ENCODE measurements at regions not wholly inside any gene's neighbourhood (a gene's known extent, or its start where the extent isn't known, plus 50 kb on each side); places are given as distances from the start of the nearest gene placed in this dataset.

- H3K27me3 Mint-ChIP-seq (ENCODE audit: low read depth) = peaks cover 3% of the 10 kb centered on the region
- no peak for DNase-seq (ENCODE audit: low spot score)
- peaks cover 55% of the 10 kb centered on the region for H3K4me1 Mint-ChIP-seq (ENCODE audit: low read depth)
- intact Hi-C loops (cut with micrococcal nuclease) = loop anchor here (1.0 to 5.0 kb wide), 4 partner anchors 13 to 846 kb away; no protein-coding TSS in a partner anchor
- H3K4me3 Mint-ChIP-seq (ENCODE audit: low read depth) = peak overlapping the region; percentile 28
- peak overlapping the region; percentile 36 for H3K27ac Mint-ChIP-seq
- H3K9me3 Mint-ChIP-seq = peaks cover 4% of the 10 kb centered on the region
- H3K36me3 Mint-ChIP-seq (ENCODE audit: low read depth) = peaks cover 3% of the 10 kb centered on the region
These were observed 50.2 kb upstream of the CDK1 start for GRCh38 chr10:60728056-60728455.

- peaks cover 3% of the 10 kb centered on the region for H3K36me3 Mint-ChIP-seq (ENCODE audit: low read depth)
- H3K4me3 Mint-ChIP-seq (ENCODE audit: low read depth) = no peak overlapping the region
- H3K27me3 Mint-ChIP-seq (ENCODE audit: low read depth) = peaks cover 1% of the 10 kb centered on the region
- H3K4me1 Mint-ChIP-seq (ENCODE audit: low read depth) = peaks cover 42% of the 10 kb centered on the region
- intact Hi-C loops (cut with micrococcal nuclease) = loop anchor here (5.0 kb wide), 2 partner anchors 189 to 844 kb away; no protein-coding TSS in a partner anchor
- H3K9me3 Mint-ChIP-seq = peaks cover 4% of the 10 kb centered on the region
- DNase-seq (ENCODE audit: low spot score) = no peak
- H3K27ac Mint-ChIP-seq = no peak overlapping the region
These were observed 52.0 kb upstream of the CDK1 start for GRCh38 chr10:60726257-60726656.

GRCh38 chr10:60722623-60723022 is 55.7 kb upstream of the CDK1 start:
- Mint-ChIP-seq H3K4me3 (ENCODE audit: low read depth) (no peak overlapping the region), H3K27ac (no peak overlapping the region)
- intact Hi-C loops (cut with micrococcal nuclease) = no loop called here

GRCh38 chr10:60719721-60720120 is 58.6 kb upstream of the CDK1 start:
- H3K4me3 Mint-ChIP-seq (ENCODE audit: low read depth) = no peak overlapping the region
- intact Hi-C loops (cut with micrococcal nuclease) = no loop called here
- H3K4me1 Mint-ChIP-seq (ENCODE audit: low read depth) = peaks cover 6% of the 10 kb centered on the region

More at GRCh38 chr10:60722623-60723022, 55.7 kb upstream of the CDK1 start:
- Mint-ChIP-seq H3K4me1 (ENCODE audit: low read depth) (peaks cover 21% of the 10 kb centered on the region), H3K36me3 (ENCODE audit: low read depth) (peaks cover 3% of the 10 kb centered on the region), H3K9me3 (peaks cover 4% of the 10 kb centered on the region), H3K27me3 (ENCODE audit: low read depth) (peaks cover 5% of the 10 kb centered on the region)
- DNase-seq (ENCODE audit: low spot score) = no peak

GRCh38 chr10:60718886-60719285 is 59.4 kb upstream of the CDK1 start:
- H3K27ac Mint-ChIP-seq = no peak overlapping the region
- H3K36me3 Mint-ChIP-seq (ENCODE audit: low read depth) = no peaks in the 10 kb centered on the region
- intact Hi-C loops (cut with micrococcal nuclease) = no loop called here
- no peak for DNase-seq (ENCODE audit: low spot score)
- no peak overlapping the region for H3K4me3 Mint-ChIP-seq (ENCODE audit: low read depth)
- H3K9me3 Mint-ChIP-seq = no peaks in the 10 kb centered on the region
- H3K4me1 Mint-ChIP-seq (ENCODE audit: low read depth) = peaks cover 14% of the 10 kb centered on the region
- H3K27me3 Mint-ChIP-seq (ENCODE audit: low read depth) = peaks cover 5% of the 10 kb centered on the region

More at GRCh38 chr10:60719721-60720120, 58.6 kb upstream of the CDK1 start:
- DNase-seq (ENCODE audit: low spot score) = no peak
- H3K27me3 Mint-ChIP-seq (ENCODE audit: low read depth) = peaks cover 5% of the 10 kb centered on the region
- H3K27ac Mint-ChIP-seq = no peak overlapping the region
- H3K36me3 Mint-ChIP-seq (ENCODE audit: low read depth) = peaks cover 3% of the 10 kb centered on the region
- peaks cover 4% of the 10 kb centered on the region for H3K9me3 Mint-ChIP-seq

- no peak for DNase-seq (ENCODE audit: low spot score)
- peaks cover 5% of the 10 kb centered on the region for H3K27me3 Mint-ChIP-seq (ENCODE audit: low read depth)
- no peak overlapping the region for H3K27ac Mint-ChIP-seq
- H3K36me3 Mint-ChIP-seq (ENCODE audit: low read depth) = no peaks in the 10 kb centered on the region
- peaks cover 23% of the 10 kb centered on the region for H3K4me1 Mint-ChIP-seq (ENCODE audit: low read depth)
- intact Hi-C loops (cut with micrococcal nuclease) = no loop called here
- no peaks in the 10 kb centered on the region for H3K9me3 Mint-ChIP-seq
- no peak overlapping the region for H3K4me3 Mint-ChIP-seq (ENCODE audit: low read depth)
These were observed 60.4 kb upstream of the CDK1 start for GRCh38 chr10:60717852-60718251.

GRCh38 chr10:60714233-60714632 is 64.0 kb upstream of the CDK1 start:
- Mint-ChIP-seq H3K27me3 (ENCODE audit: low read depth) (peaks cover 1% of the 10 kb centered on the region), H3K9me3 (peaks cover 3% of the 10 kb centered on the region), H3K27ac (no peak overlapping the region), H3K4me1 (ENCODE audit: low read depth) (peaks cover 27% of the 10 kb centered on the region), H3K4me3 (ENCODE audit: low read depth) (no peak overlapping the region), H3K36me3 (ENCODE audit: low read depth) (peaks cover 3% of the 10 kb centered on the region)
- no peak for DNase-seq (ENCODE audit: low spot score)
- intact Hi-C loops (cut with micrococcal nuclease) = loop anchor here (2.0 kb wide), 1 partner anchor 15 kb away; no protein-coding TSS in a partner anchor

- H3K4me3 Mint-ChIP-seq (ENCODE audit: low read depth) = no peak overlapping the region
- intact Hi-C loops (cut with micrococcal nuclease) = no loop called here
These were observed 66.8 kb upstream of the CDK1 start for GRCh38 chr10:60711496-60711895.

GRCh38 chr10:60710041-60710440 is 68.2 kb upstream of the CDK1 start:
- Mint-ChIP-seq H3K27me3 (ENCODE audit: low read depth) (no peaks in the 10 kb centered on the region), H3K4me3 (ENCODE audit: low read depth) (no peak overlapping the region), H3K4me1 (ENCODE audit: low read depth) (peaks cover 33% of the 10 kb centered on the region), H3K36me3 (ENCODE audit: low read depth) (peaks cover 10% of the 10 kb centered on the region), H3K27ac (no peak overlapping the region), H3K9me3 (peaks cover 13% of the 10 kb centered on the region)
- no peak for DNase-seq (ENCODE audit: low spot score)
- intact Hi-C loops (cut with micrococcal nuclease) = no loop called here

More at GRCh38 chr10:60711496-60711895, 66.8 kb upstream of the CDK1 start:
- peaks cover 1% of the 10 kb centered on the region for H3K27me3 Mint-ChIP-seq (ENCODE audit: low read depth)
- H3K27ac Mint-ChIP-seq = no peak overlapping the region
- peaks cover 13% of the 10 kb centered on the region for H3K9me3 Mint-ChIP-seq
- peaks cover 34% of the 10 kb centered on the region for H3K4me1 Mint-ChIP-seq (ENCODE audit: low read depth)
- no peak for DNase-seq (ENCODE audit: low spot score)
- peaks cover 10% of the 10 kb centered on the region for H3K36me3 Mint-ChIP-seq (ENCODE audit: low read depth)

- DNase-seq (ENCODE audit: low spot score) = no peak
- Mint-ChIP-seq H3K4me3 (ENCODE audit: low read depth) (no peak overlapping the region), H3K27me3 (ENCODE audit: low read depth) (no peaks in the 10 kb centered on the region), H3K9me3 (peaks cover 13% of the 10 kb centered on the region), H3K4me1 (ENCODE audit: low read depth) (peaks cover 28% of the 10 kb centered on the region), H3K27ac (no peak overlapping the region), H3K36me3 (ENCODE audit: low read depth) (peaks cover 10% of the 10 kb centered on the region)
- intact Hi-C loops (cut with micrococcal nuclease) = no loop called here
These were observed 69.6 kb upstream of the CDK1 start for GRCh38 chr10:60708666-60709065.

- Mint-ChIP-seq H3K9me3 (peaks cover 13% of the 10 kb centered on the region), H3K27ac (no peak overlapping the region), H3K4me3 (ENCODE audit: low read depth) (no peak overlapping the region), H3K4me1 (ENCODE audit: low read depth) (peaks cover 26% of the 10 kb centered on the region), H3K27me3 (ENCODE audit: low read depth) (no peaks in the 10 kb centered on the region), H3K36me3 (ENCODE audit: low read depth) (peaks cover 10% of the 10 kb centered on the region)
- no peak for DNase-seq (ENCODE audit: low spot score)
- intact Hi-C loops (cut with micrococcal nuclease) = no loop called here
These were observed 70.4 kb upstream of the CDK1 start for GRCh38 chr10:60707841-60708240.

GRCh38 chr10:60706146-60706545 is 72.1 kb upstream of the CDK1 start:
- intact Hi-C loops (cut with micrococcal nuclease) = no loop called here
- no peak overlapping the region for H3K4me3 Mint-ChIP-seq (ENCODE audit: low read depth)
- DNase-seq (ENCODE audit: low spot score) = no peak
- H3K27me3 Mint-ChIP-seq (ENCODE audit: low read depth) = no peaks in the 10 kb centered on the region
- H3K9me3 Mint-ChIP-seq = peaks cover 13% of the 10 kb centered on the region
- H3K4me1 Mint-ChIP-seq (ENCODE audit: low read depth) = peaks cover 25% of the 10 kb centered on the region
- H3K36me3 Mint-ChIP-seq (ENCODE audit: low read depth) = peaks cover 10% of the 10 kb centered on the region
- no peak overlapping the region for H3K27ac Mint-ChIP-seq

GRCh38 chr10:60705376-60705775 is 72.9 kb upstream of the CDK1 start:
- no peak for DNase-seq (ENCODE audit: low spot score)
- intact Hi-C loops (cut with micrococcal nuclease) = no loop called here
- Mint-ChIP-seq H3K27me3 (ENCODE audit: low read depth) (no peaks in the 10 kb centered on the region), H3K4me3 (ENCODE audit: low read depth) (no peak overlapping the region), H3K36me3 (ENCODE audit: low read depth) (peaks cover 10% of the 10 kb centered on the region), H3K27ac (no peak overlapping the region), H3K4me1 (ENCODE audit: low read depth) (peaks cover 25% of the 10 kb centered on the region), H3K9me3 (peaks cover 9% of the 10 kb centered on the region)

- H3K36me3 Mint-ChIP-seq (ENCODE audit: low read depth) = peaks cover 7% of the 10 kb centered on the region
- no peak overlapping the region for H3K27ac Mint-ChIP-seq
- H3K9me3 Mint-ChIP-seq = peaks cover 9% of the 10 kb centered on the region
- H3K4me3 Mint-ChIP-seq (ENCODE audit: low read depth) = no peak overlapping the region
- H3K27me3 Mint-ChIP-seq (ENCODE audit: low read depth) = no peaks in the 10 kb centered on the region
- intact Hi-C loops (cut with micrococcal nuclease) = no loop called here
- no peak for DNase-seq (ENCODE audit: low spot score)
- peaks cover 22% of the 10 kb centered on the region for H3K4me1 Mint-ChIP-seq (ENCODE audit: low read depth)
These were observed 73.8 kb upstream of the CDK1 start for GRCh38 chr10:60704471-60704870.

Measured in activated T-helper 2 cell treated with anti-CD3 and anti-CD28 coated beads, Interferon-gamma antibody, Interleukin-2, Interleukin-4, amounts not matched to agents 10 μg/mL and 5 μg/mL and 100 μg/mL, durations not matched to agents 14 hours and 24 hours and 36 hours (primary cell).